Lower leg skin (tissue), 3 donors: ENCODE measurements at regions not wholly inside any gene's neighbourhood (a gene's known extent, or its start where the extent isn't known, plus 50 kb on each side); places are given as distances from the start of the nearest gene placed in this dataset.

ENCODE experiments used
- CTCF ChIP-seq, 3 donors: fragments of 450-650 bp; IDR thresholded peaks; one replicate each; pipeline ENCODE4 v1.5.1; 2016; ENCODE audit warnings: antibody characterized with exemption in 3 of 3, mild to moderate bottlenecking in 3 of 3, moderate library complexity in 2 of 3
- POLR2A ChIP-seq, 2 donors: fragments of 450-650 bp; IDR thresholded peaks; one replicate each; pipeline ENCODE4 v1.6.1; 2016 to 2017; ENCODE audit warnings: antibody characterized with exemption in 2 of 2, mild to moderate bottlenecking in 1 of 2, moderate library complexity in 1 of 2

GRCh38 chr14:78104655-78105054 lies 65.5 kb upstream of the NRXN3 start:
- TF ChIP-seq POLR2A (IDR thresholded peaks at IDR 0.05) (no peak), CTCF (IDR thresholded peaks at IDR 0.05) (no peak)
